HUES6 (cell line): ENCODE measurements at regions not wholly inside any gene's neighbourhood (a gene's known extent, or its start where the extent isn't known, plus 50 kb on each side); places are given as distances from the start of the nearest gene placed in this dataset.

ENCODE experiments used
- H3K27ac ChIP-seq: 2 replicates; pipeline ENCODE4 v1.7.0; 2013; ENCODE audit warnings: low read depth, mild to moderate bottlenecking, low read length, inconsistent platforms
- H3K27me3 ChIP-seq: 2 replicates; pipeline ENCODE4 v1.6.1; 2013; ENCODE audit warnings: low read length; ENCODE audit not compliant: control insufficient read depth, insufficient read depth
- H3K36me3 ChIP-seq: 2 replicates; pipeline ENCODE4 v1.6.1; 2013; ENCODE audit warnings: low read length; ENCODE audit not compliant: control insufficient read depth, insufficient read depth
- H3K4me1 ChIP-seq: 2 replicates; pipeline ENCODE4 v1.6.1; 2013; ENCODE audit warnings: low read length; ENCODE audit not compliant: control insufficient read depth, insufficient read depth
- H3K4me3 ChIP-seq: 2 replicates; pipeline ENCODE4 v1.5.1; 2013; ENCODE audit warnings: low read depth, low read length
- H3K9ac ChIP-seq: one replicate; pipeline ENCODE4 v1.6.1; 2013; ENCODE audit warnings: mild to moderate bottlenecking, low read length
- H3K9me3 ChIP-seq: 2 replicates; pipeline ENCODE4 v1.6.1; 2013; ENCODE audit warnings: low read depth, low read length; ENCODE audit not compliant: control insufficient read depth, insufficient read depth

GRCh38 chr3:7881946-7882345 is 619.7 kb upstream of the LMCD1 start:
- no peak overlapping the region for H3K9ac ChIP-seq
- H3K27me3 ChIP-seq = no peaks in the 10 kb centered on the region
- no peak overlapping the region for H3K4me3 ChIP-seq
- 0 out of 2 replicates have a peak, but pooled peaks cover 3% of the 10 kb centered on the region for H3K9me3 ChIP-seq
- no peaks in the 10 kb centered on the region for H3K36me3 ChIP-seq
- no peaks in the 10 kb centered on the region for H3K4me1 ChIP-seq
- no peak overlapping the region for H3K27ac ChIP-seq

- no peaks in the 10 kb centered on the region for H3K4me1 ChIP-seq
- no peaks in the 10 kb centered on the region for H3K9me3 ChIP-seq
- H3K27me3 ChIP-seq = no peaks in the 10 kb centered on the region
- H3K27ac ChIP-seq = no peak overlapping the region
- H3K4me3 ChIP-seq = no peak overlapping the region
- H3K36me3 ChIP-seq = no peaks in the 10 kb centered on the region
- H3K9ac ChIP-seq = no peak overlapping the region
These were observed 604.0 kb upstream of the LMCD1 start for GRCh38 chr3:7897655-7898054.

GRCh38 chr3:7913283-7913682 is 588.3 kb upstream of the LMCD1 start:
- Histone ChIP-seq H3K36me3 (no peaks in the 10 kb centered on the region), H3K27me3 (no peaks in the 10 kb centered on the region), H3K27ac (no peak overlapping the region), H3K9me3 (peaks cover 10% of the 10 kb centered on the region; the same call in 1 of the 2 replicates), H3K9ac (no peak overlapping the region), H3K4me3 (no peak overlapping the region), H3K4me1 (peaks cover 4% of the 10 kb centered on the region; the same call in 1 of the 2 replicates)

GRCh38 chr3:7915356-7915755 is 586.3 kb upstream of the LMCD1 start:
- Histone ChIP-seq H3K27ac (no peak overlapping the region), H3K4me3 (no peak overlapping the region), H3K9ac (no peak overlapping the region), H3K36me3 (no peaks in the 10 kb centered on the region), H3K4me1 (peaks cover 4% of the 10 kb centered on the region; the same call in 1 of the 2 replicates), H3K9me3 (peaks cover 10% of the 10 kb centered on the region; the same call in 1 of the 2 replicates), H3K27me3 (no peaks in the 10 kb centered on the region)

- Histone ChIP-seq H3K4me1 (peaks cover 4% of the 10 kb centered on the region; the same call in 1 of the 2 replicates), H3K9ac (no peak overlapping the region), H3K36me3 (no peaks in the 10 kb centered on the region), H3K9me3 (peaks cover 8% of the 10 kb centered on the region; the same call in 1 of the 2 replicates), H3K27ac (no peak overlapping the region), H3K27me3 (no peaks in the 10 kb centered on the region), H3K4me3 (no peak overlapping the region)
These were observed 584.0 kb upstream of the LMCD1 start for GRCh38 chr3:7917443-7918151.

- Histone ChIP-seq H3K4me3 (no peak overlapping the region), H3K36me3 (no peaks in the 10 kb centered on the region), H3K4me1 (peaks cover 4% of the 10 kb centered on the region; the same call in 1 of the 2 replicates), H3K9me3 (no peaks in the 10 kb centered on the region), H3K27me3 (no peaks in the 10 kb centered on the region), H3K27ac (no peak overlapping the region), H3K9ac (no peak overlapping the region)
These were observed 581.4 kb upstream of the LMCD1 start for GRCh38 chr3:7920211-7920610.

- H3K9ac ChIP-seq = no peak overlapping the region
- H3K4me3 ChIP-seq = no peak overlapping the region
- H3K36me3 ChIP-seq = no peaks in the 10 kb centered on the region
- H3K4me1 ChIP-seq = no peaks in the 10 kb centered on the region
- no peak overlapping the region for H3K27ac ChIP-seq
- H3K9me3 ChIP-seq = no peaks in the 10 kb centered on the region
- no peaks in the 10 kb centered on the region for H3K27me3 ChIP-seq
These were observed 577.4 kb upstream of the LMCD1 start for GRCh38 chr3:7924228-7924627.

GRCh38 chr3:7927015-7927414 is 574.6 kb upstream of the LMCD1 start:
- Histone ChIP-seq H3K4me1 (no peaks in the 10 kb centered on the region), H3K27me3 (no peaks in the 10 kb centered on the region), H3K36me3 (no peaks in the 10 kb centered on the region), H3K9ac (no peak overlapping the region), H3K27ac (no peak overlapping the region), H3K4me3 (no peak overlapping the region), H3K9me3 (no peaks in the 10 kb centered on the region)

GRCh38 chr3:7927864-7928263 is 573.8 kb upstream of the LMCD1 start:
- Histone ChIP-seq H3K4me3 (no peak overlapping the region), H3K9me3 (no peaks in the 10 kb centered on the region)

GRCh38 chr3:7929319-7929889 is 572.2 kb upstream of the LMCD1 start:
- H3K36me3 ChIP-seq = no peaks in the 10 kb centered on the region
- H3K9me3 ChIP-seq = no peaks in the 10 kb centered on the region
- no peaks in the 10 kb centered on the region for H3K4me1 ChIP-seq
- no peak overlapping the region for H3K4me3 ChIP-seq
- no peaks in the 10 kb centered on the region for H3K27me3 ChIP-seq
- no peak overlapping the region for H3K27ac ChIP-seq
- H3K9ac ChIP-seq = no peak overlapping the region

More at GRCh38 chr3:7927864-7928263, 573.8 kb upstream of the LMCD1 start:
- H3K4me1 ChIP-seq = no peaks in the 10 kb centered on the region
- no peak overlapping the region for H3K9ac ChIP-seq
- no peak overlapping the region for H3K27ac ChIP-seq
- H3K27me3 ChIP-seq = no peaks in the 10 kb centered on the region
- no peaks in the 10 kb centered on the region for H3K36me3 ChIP-seq

GRCh38 chr3:7934362-7934761 is 567.3 kb upstream of the LMCD1 start:
- no peaks in the 10 kb centered on the region for H3K9me3 ChIP-seq
- no peaks in the 10 kb centered on the region for H3K36me3 ChIP-seq
- H3K27me3 ChIP-seq = no peaks in the 10 kb centered on the region
- H3K27ac ChIP-seq = no peak overlapping the region
- H3K4me3 ChIP-seq = no peak overlapping the region
- H3K4me1 ChIP-seq = no peaks in the 10 kb centered on the region
- no peak overlapping the region for H3K9ac ChIP-seq
